Glutamatergic neuron (in vitro differentiated cells): ENCODE measurements at regions not wholly inside any gene's neighbourhood (a gene's known extent, or its start where the extent isn't known, plus 50 kb on each side); places are given as distances from the start of the nearest gene placed in this dataset.

Experiments used
- DNase-seq: peaks from one replicate; pipeline ENCODE4 v3.0.0; 2022
- H3K27ac Mint-ChIP-seq: one replicate; pipeline ENCODE4 v1.8.0; 2020; ENCODE audit warnings: mild to moderate bottlenecking, mixed read lengths, inconsistent platforms; ENCODE audit not compliant: unreplicated experiment
- H3K27me3 Mint-ChIP-seq: one replicate; pipeline ENCODE4 v1.8.0; 2020; ENCODE audit warnings: mild to moderate bottlenecking, moderate library complexity, mixed read lengths, inconsistent platforms; ENCODE audit not compliant: unreplicated experiment
- H3K36me3 Mint-ChIP-seq: one replicate; pipeline ENCODE4 v1.8.0; 2020; ENCODE audit warnings: mild to moderate bottlenecking, mixed read lengths, inconsistent platforms; ENCODE audit not compliant: unreplicated experiment
- H3K4me1 Mint-ChIP-seq: one replicate; pipeline ENCODE4 v1.8.0; 2020; ENCODE audit warnings: mild to moderate bottlenecking, low read depth, mixed read lengths, inconsistent platforms; ENCODE audit not compliant: unreplicated experiment
- H3K4me3 Mint-ChIP-seq: one replicate; pipeline ENCODE4 v1.8.0; 2020; ENCODE audit warnings: mild to moderate bottlenecking, mixed read lengths, inconsistent platforms; ENCODE audit not compliant: unreplicated experiment
- H3K9me3 Mint-ChIP-seq: one replicate; pipeline ENCODE4 v1.8.0; 2020; ENCODE audit warnings: mild to moderate bottlenecking, moderate library complexity, mixed read lengths, inconsistent platforms; ENCODE audit not compliant: unreplicated experiment
- TF ChIP-seq, protein P1 (sequence below): fragments of 200-600 bp; sonication (generic); IDR thresholded peaks from one replicate; pipeline ENCODE4 v1.5.0; 2021; ENCODE audit not compliant: partially characterized antibody, unreplicated experiment

DNA sequence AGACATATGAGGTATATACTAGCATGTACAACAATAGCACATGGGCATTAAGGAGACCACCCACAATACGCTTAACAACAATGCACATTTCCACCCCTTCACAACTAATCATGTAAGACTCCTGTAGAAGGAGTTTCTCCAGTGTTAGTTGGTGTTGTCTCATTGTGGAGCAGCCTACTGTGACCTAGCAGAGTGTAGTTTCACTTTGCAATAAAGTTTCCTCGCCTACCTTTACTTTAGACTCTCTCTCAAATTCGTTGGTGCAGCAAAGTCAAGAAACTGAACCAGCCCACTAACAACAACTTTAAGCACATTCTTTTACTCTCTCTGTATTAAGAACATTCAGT lies 863.6 kb downstream of the FAM181B start:
- TF ChIP-seq, protein P1, sequence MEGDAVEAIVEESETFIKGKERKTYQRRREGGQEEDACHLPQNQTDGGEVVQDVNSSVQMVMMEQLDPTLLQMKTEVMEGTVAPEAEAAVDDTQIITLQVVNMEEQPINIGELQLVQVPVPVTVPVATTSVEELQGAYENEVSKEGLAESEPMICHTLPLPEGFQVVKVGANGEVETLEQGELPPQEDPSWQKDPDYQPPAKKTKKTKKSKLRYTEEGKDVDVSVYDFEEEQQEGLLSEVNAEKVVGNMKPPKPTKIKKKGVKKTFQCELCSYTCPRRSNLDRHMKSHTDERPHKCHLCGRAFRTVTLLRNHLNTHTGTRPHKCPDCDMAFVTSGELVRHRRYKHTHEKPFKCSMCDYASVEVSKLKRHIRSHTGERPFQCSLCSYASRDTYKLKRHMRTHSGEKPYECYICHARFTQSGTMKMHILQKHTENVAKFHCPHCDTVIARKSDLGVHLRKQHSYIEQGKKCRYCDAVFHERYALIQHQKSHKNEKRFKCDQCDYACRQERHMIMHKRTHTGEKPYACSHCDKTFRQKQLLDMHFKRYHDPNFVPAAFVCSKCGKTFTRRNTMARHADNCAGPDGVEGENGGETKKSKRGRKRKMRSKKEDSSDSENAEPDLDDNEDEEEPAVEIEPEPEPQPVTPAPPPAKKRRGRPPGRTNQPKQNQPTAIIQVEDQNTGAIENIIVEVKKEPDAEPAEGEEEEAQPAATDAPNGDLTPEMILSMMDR = no peak
- no peak overlapping the region for H3K27ac Mint-ChIP-seq
- no peak overlapping the region for H3K4me3 Mint-ChIP-seq
- H3K9me3 Mint-ChIP-seq = peaks cover 6% of the 10 kb centered on the region
- peaks cover 21% of the 10 kb centered on the region for H3K4me1 Mint-ChIP-seq
- H3K27me3 Mint-ChIP-seq = peaks cover 5% of the 10 kb centered on the region
- H3K36me3 Mint-ChIP-seq = no peaks in the 10 kb centered on the region
- DNase-seq = no peak

DNA sequence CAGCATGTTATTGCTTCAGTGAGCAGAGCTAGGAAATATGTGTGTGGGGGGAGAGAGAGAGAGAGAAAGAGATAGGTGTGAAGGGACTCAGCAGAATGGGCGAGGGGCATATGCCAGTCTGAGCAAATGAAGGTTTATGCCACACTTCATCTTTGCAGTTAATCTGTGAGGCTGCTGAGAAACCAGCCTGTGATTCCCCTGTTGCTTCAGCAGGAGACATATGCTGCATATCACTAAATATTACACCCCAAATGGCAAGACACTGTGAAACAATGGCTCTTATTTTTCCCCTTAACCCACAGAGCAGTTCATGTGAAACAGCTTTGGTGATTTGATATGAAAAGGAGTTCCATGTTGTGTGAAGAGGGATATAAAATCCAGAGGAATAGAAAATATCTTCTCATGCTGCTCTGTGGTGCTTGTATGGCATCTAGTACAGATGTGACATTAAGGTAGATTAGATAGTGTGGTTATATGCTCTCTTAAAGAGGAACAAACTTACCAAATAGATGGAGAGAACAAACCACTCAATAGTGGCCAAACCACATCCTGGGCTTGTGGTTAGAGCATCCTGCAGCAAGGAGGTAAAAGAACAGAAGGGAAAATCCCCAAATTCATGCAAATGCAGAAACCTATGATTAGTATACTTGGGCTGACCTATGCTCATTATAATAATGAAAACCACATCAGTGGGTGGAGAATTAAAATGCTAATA lies 864.2 kb downstream of the FAM181B start:
- no peak overlapping the region for H3K27ac Mint-ChIP-seq
- peaks cover 17% of the 10 kb centered on the region for H3K4me1 Mint-ChIP-seq
- TF ChIP-seq, protein P1 = no peak
- H3K27me3 Mint-ChIP-seq = peaks cover 2% of the 10 kb centered on the region
- no peak for DNase-seq
- H3K4me3 Mint-ChIP-seq = no peak overlapping the region
- peaks cover 3% of the 10 kb centered on the region for H3K9me3 Mint-ChIP-seq
- no peaks in the 10 kb centered on the region for H3K36me3 Mint-ChIP-seq

DNA sequence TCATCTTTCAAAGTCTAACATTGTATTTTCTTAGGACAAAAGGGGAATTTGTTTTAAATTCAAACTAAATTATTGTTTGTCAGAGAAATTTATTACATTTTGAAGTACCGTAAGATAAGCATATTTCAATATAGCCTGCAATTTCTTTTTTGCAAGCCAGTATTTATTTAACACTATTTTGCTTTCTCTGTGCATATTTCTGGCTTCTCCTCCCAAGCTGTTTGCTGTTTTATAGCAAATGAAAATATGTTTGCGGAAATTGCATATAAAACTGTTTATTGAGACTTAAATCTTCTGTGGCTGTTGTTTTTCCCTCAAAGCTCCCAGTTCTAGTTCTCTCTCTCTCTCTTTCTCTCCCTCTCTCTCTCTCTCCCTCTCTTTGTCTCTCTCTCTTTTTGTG lies 866.8 kb downstream of the FAM181B start:
- Mint-ChIP-seq H3K27me3 (no peaks in the 10 kb centered on the region), H3K36me3 (no peaks in the 10 kb centered on the region), H3K9me3 (no peaks in the 10 kb centered on the region), H3K27ac (no peak overlapping the region), H3K4me1 (no peaks in the 10 kb centered on the region), H3K4me3 (no peak overlapping the region)
- DNase-seq = no peak
- TF ChIP-seq, protein P1 = no peak

DNA sequence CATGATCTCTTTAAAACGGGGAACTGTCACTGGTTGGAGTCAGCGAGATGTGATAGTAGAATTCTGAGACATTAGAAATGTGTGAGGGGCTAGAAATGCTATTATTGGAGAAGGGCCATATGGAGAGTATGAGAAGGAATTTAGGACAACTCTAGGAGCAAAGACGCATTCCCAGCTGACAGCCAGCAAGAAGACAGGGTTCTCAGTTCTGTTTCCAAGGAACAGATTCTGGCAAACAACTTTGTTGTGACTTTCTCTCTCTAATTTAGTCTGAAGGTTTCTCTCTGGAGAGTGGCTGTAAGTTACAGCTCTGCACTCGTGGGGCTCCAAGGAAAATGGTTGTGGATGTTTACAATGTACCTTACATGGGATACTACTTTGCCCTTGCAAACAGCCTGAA lies 876.3 kb downstream of the FAM181B start:
- TF ChIP-seq, protein P1 = no peak
- Mint-ChIP-seq H3K4me1 (peaks cover 8% of the 10 kb centered on the region), H3K4me3 (no peak overlapping the region), H3K27me3 (no peaks in the 10 kb centered on the region), H3K27ac (no peak overlapping the region), H3K9me3 (no peaks in the 10 kb centered on the region), H3K36me3 (no peaks in the 10 kb centered on the region)
- no peak for DNase-seq

DNA sequence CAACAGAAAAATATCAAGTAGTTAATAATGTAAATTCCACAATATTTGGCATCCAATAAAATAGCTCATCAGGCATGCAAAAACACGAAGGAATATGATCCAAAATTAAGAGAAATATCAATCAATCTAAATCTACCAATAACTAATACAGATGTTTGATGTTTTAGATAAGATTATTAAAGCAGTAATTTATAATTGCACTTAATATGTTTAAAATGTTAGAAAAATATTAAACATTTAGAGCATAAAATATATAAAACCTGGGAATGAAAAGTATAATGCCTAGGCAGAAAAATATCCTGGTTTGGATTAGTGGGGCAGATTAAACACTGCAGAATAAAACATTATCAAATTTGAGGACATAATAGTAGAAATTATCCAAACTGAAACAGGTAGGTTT lies 879.9 kb downstream of the FAM181B start:
- DNase-seq = no peak
- no peak overlapping the region for H3K4me3 Mint-ChIP-seq
- H3K36me3 Mint-ChIP-seq = no peaks in the 10 kb centered on the region
- H3K4me1 Mint-ChIP-seq = peaks cover 8% of the 10 kb centered on the region
- no peaks in the 10 kb centered on the region for H3K27me3 Mint-ChIP-seq
- H3K9me3 Mint-ChIP-seq = no peaks in the 10 kb centered on the region
- H3K27ac Mint-ChIP-seq = no peak overlapping the region
- TF ChIP-seq, protein P1 = no peak
